ENCODE measurements at regions not wholly inside any gene's neighbourhood (a gene's known extent, or its start where the extent isn't known, plus 50 kb on each side); places are given as distances from the start of the nearest gene placed in this dataset.

DNA sequence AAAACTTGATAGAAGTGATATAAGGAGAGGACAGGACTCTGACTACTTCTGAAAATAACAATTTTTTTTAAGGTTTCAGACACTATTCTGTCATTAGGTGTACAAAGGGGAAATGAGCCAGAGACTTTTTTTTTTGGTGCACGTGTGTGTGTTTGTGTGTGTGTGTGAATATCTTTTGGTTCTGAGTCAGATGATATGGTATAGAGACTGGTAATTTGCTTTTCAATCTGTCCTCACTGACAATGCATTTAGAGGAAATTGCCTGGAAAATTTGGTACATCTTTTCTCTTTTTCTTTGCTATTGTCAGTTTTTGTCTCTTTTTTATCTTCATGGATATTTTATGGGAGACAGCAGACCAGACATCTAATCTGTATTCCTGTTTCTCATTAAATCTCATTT is 59.3 kb downstream of the DDIT4L start:
- TF ChIP-seq POLR2A (IDR thresholded peaks at IDR 0.05; ENCODE audit: low read depth, low read length) (no peak), POLR2AphosphoS5 (IDR thresholded peaks at IDR 0.05; ENCODE audit: insufficient read depth, low read depth, low read length) (no peak), EZH2 (IDR thresholded peaks at IDR 0.05; ENCODE audit: borderline replicate concordance, low read depth, low read length, severe bottlenecking) (no peak), FOS (IDR thresholded peaks at IDR 0.05; ENCODE audit: borderline replicate concordance, insufficient read depth, low read length) (no peak), JUN (IDR thresholded peaks at IDR 0.05; ENCODE audit: borderline replicate concordance, insufficient read depth, insufficient read length, low read depth) (no peak), MYC (IDR thresholded peaks at IDR 0.05; ENCODE audit: low read depth, low read length) (no peak), GATA2 (IDR thresholded peaks at IDR 0.05; ENCODE audit: insufficient read depth, insufficient read length, low read depth, low read length) (no peak)
- TF ChIP-seq, protein P1, sequence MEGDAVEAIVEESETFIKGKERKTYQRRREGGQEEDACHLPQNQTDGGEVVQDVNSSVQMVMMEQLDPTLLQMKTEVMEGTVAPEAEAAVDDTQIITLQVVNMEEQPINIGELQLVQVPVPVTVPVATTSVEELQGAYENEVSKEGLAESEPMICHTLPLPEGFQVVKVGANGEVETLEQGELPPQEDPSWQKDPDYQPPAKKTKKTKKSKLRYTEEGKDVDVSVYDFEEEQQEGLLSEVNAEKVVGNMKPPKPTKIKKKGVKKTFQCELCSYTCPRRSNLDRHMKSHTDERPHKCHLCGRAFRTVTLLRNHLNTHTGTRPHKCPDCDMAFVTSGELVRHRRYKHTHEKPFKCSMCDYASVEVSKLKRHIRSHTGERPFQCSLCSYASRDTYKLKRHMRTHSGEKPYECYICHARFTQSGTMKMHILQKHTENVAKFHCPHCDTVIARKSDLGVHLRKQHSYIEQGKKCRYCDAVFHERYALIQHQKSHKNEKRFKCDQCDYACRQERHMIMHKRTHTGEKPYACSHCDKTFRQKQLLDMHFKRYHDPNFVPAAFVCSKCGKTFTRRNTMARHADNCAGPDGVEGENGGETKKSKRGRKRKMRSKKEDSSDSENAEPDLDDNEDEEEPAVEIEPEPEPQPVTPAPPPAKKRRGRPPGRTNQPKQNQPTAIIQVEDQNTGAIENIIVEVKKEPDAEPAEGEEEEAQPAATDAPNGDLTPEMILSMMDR (IDR thresholded peaks at IDR 0.05; ENCODE audit: extremely low read depth in 1 of 2, insufficient read depth in 1 of 2, low read depth in 1 of 2, low read length in 2 of 2), result no peak
- TF ChIP-seq, protein P2, sequence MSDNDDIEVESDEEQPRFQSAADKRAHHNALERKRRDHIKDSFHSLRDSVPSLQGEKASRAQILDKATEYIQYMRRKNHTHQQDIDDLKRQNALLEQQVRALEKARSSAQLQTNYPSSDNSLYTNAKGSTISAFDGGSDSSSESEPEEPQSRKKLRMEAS (IDR thresholded peaks at IDR 0.05; ENCODE audit: insufficient read depth, insufficient read length), result no peak
